ENCODE measurements at regions not wholly inside any gene's neighbourhood (a gene's known extent, or its start where the extent isn't known, plus 50 kb on each side); places are given as distances from the start of the nearest gene placed in this dataset.

GRCh38 chr16:5472552-5472951 is 375.0 kb upstream of the EEF2KMT start:
- TF ChIP-seq CEBPB (IDR thresholded peaks at IDR 0.05) (no peak), EGR1 (IDR thresholded peaks at IDR 0.05) (no peak), CREB1 (IDR thresholded peaks at IDR 0.05; ENCODE audit: low read depth) (no peak), TEAD4 (IDR thresholded peaks at IDR 0.05) (no peak), NFIC (IDR thresholded peaks at IDR 0.05) (no peak), USF1 (IDR thresholded peaks at IDR 0.05) (no peak), FOXM1 (IDR thresholded peaks at IDR 0.05; ENCODE audit: borderline replicate concordance, low read depth) (no peak), EP300 (IDR thresholded peaks at IDR 0.05; ENCODE audit: borderline replicate concordance) (no peak), MAX (IDR thresholded peaks at IDR 0.05) (no peak), YY1 (IDR thresholded peaks at IDR 0.05; ENCODE audit: low read depth) (no peak), REST (IDR thresholded peaks at IDR 0.05; ENCODE audit: low read depth) (no peak), TCF12 (IDR thresholded peaks at IDR 0.05; ENCODE audit: low read depth) (no peak), RAD21 (IDR thresholded peaks at IDR 0.05; ENCODE audit: low read depth) (no peak), TAF1 (IDR thresholded peaks at IDR 0.05; ENCODE audit: low read depth) (no peak)

Data from Ishikawa (cell line).